ENCODE measurements at regions not wholly inside any gene's neighbourhood (a gene's known extent, or its start where the extent isn't known, plus 50 kb on each side); places are given as distances from the start of the nearest gene placed in this dataset.

DNA sequence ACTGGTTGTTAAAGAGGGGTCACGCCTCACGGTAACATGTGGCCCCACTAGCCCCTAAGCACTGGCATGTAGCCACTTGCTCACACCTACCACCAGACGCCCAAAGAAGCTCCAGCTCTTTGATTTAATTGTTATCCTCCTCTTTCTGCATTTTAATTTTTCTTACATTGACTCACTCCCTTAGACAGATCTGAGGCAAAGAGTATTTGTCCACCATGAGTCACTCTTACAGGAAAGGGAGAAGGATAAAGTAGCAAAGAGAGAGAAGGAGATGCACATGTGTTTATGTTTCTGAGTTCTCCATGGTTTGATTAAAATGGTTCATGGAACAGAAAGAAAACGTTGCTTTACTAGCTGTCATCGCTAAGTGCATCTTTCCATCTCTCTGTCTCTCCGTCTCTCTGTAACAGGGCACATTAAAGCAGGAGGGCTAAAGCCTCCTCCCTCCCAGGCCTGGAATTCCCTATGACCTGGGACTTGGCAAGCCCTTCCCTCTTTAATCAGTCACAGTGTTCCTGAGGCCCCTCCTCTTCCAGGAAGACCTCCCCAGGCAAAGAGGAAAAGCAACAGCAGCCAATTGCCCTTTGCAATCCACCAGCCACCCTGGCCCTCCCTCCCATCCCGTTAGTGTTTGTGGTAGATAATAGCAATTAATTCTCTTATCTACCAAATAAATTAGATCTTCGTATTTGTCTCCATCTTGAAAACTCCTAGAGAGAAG, 112.8 kb upstream of the TSHZ2 start:
- TF ChIP-seq CEBPB (IDR thresholded peaks at IDR 0.05) = no peak
- no peak for TF ChIP-seq TAF1 (IDR thresholded peaks at IDR 0.05; ENCODE audit: low read depth)
- no peak for TF ChIP-seq CREB1 (IDR thresholded peaks at IDR 0.05; ENCODE audit: low read depth)
- TF ChIP-seq, protein P1, sequence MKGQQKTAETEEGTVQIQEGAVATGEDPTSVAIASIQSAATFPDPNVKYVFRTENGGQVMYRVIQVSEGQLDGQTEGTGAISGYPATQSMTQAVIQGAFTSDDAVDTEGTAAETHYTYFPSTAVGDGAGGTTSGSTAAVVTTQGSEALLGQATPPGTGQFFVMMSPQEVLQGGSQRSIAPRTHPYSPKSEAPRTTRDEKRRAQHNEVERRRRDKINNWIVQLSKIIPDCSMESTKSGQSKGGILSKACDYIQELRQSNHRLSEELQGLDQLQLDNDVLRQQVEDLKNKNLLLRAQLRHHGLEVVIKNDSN (IDR thresholded peaks at IDR 0.05) = no peak
- no peak for TF ChIP-seq YY1 (IDR thresholded peaks at IDR 0.05; ENCODE audit: low read depth)

DNA sequence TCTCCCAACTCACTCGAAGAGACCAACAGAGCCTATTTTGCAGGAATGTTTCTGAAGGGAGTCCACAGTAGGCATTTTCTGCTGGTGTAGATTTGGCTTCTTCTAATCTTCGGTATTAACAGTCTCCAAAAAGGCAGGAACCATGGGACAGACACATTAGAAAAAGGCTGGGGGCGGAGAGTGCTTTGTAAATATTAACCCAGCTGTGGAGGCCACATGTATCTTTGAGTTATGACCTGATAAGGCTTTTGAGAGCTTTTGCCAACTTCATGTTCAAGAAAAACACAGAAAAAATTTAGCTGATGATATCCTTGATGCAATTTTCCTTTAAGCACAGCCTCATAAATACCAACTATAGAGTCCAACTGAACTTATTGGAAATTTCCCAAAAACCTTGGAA, 119.4 kb upstream of the TSHZ2 start:
- TF ChIP-seq, protein P1 (IDR thresholded peaks at IDR 0.05) = no peak
- TF ChIP-seq TEAD4 (IDR thresholded peaks at IDR 0.05) = no peak
- TF ChIP-seq, protein P2, sequence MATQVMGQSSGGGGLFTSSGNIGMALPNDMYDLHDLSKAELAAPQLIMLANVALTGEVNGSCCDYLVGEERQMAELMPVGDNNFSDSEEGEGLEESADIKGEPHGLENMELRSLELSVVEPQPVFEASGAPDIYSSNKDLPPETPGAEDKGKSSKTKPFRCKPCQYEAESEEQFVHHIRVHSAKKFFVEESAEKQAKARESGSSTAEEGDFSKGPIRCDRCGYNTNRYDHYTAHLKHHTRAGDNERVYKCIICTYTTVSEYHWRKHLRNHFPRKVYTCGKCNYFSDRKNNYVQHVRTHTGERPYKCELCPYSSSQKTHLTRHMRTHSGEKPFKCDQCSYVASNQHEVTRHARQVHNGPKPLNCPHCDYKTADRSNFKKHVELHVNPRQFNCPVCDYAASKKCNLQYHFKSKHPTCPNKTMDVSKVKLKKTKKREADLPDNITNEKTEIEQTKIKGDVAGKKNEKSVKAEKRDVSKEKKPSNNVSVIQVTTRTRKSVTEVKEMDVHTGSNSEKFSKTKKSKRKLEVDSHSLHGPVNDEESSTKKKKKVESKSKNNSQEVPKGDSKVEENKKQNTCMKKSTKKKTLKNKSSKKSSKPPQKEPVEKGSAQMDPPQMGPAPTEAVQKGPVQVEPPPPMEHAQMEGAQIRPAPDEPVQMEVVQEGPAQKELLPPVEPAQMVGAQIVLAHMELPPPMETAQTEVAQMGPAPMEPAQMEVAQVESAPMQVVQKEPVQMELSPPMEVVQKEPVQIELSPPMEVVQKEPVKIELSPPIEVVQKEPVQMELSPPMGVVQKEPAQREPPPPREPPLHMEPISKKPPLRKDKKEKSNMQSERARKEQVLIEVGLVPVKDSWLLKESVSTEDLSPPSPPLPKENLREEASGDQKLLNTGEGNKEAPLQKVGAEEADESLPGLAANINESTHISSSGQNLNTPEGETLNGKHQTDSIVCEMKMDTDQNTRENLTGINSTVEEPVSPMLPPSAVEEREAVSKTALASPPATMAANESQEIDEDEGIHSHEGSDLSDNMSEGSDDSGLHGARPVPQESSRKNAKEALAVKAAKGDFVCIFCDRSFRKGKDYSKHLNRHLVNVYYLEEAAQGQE (IDR thresholded peaks at IDR 0.05; ENCODE audit: low read depth) = no peak
- no peak for TF ChIP-seq NFIC (IDR thresholded peaks at IDR 0.05)
- no peak for TF ChIP-seq MAX (IDR thresholded peaks at IDR 0.05)
- TF ChIP-seq CEBPB (IDR thresholded peaks at IDR 0.05) = no peak
- TF ChIP-seq CREB1 (IDR thresholded peaks at IDR 0.05; ENCODE audit: low read depth) = no peak
- TF ChIP-seq YY1 (IDR thresholded peaks at IDR 0.05; ENCODE audit: low read depth) = no peak
- no peak for TF ChIP-seq RAD21 (IDR thresholded peaks at IDR 0.05; ENCODE audit: low read depth)
- no peak for TF ChIP-seq ZBTB7A (IDR thresholded peaks at IDR 0.05; ENCODE audit: low read depth)

GRCh38 chr20:52847731-52848359, 124.3 kb upstream of the TSHZ2 start:
- no peak for TF ChIP-seq TCF12 (IDR thresholded peaks at IDR 0.05; ENCODE audit: low read depth)
- TF ChIP-seq NFIC (IDR thresholded peaks at IDR 0.05) = no peak
- no peak for TF ChIP-seq CREB1 (IDR thresholded peaks at IDR 0.05; ENCODE audit: low read depth)
- TF ChIP-seq EP300 (IDR thresholded peaks at IDR 0.05; ENCODE audit: borderline replicate concordance) = no peak
- TF ChIP-seq, protein P1 (IDR thresholded peaks at IDR 0.05) = no peak
- no peak for TF ChIP-seq EGR1 (IDR thresholded peaks at IDR 0.05)
- TF ChIP-seq YY1 (IDR thresholded peaks at IDR 0.05; ENCODE audit: low read depth) = no peak
- no peak for TF ChIP-seq ZBTB7A (IDR thresholded peaks at IDR 0.05; ENCODE audit: low read depth)
- TF ChIP-seq FOXM1 (IDR thresholded peaks at IDR 0.05; ENCODE audit: borderline replicate concordance, low read depth) = no peak
- TF ChIP-seq, protein P2 (IDR thresholded peaks at IDR 0.05; ENCODE audit: low read depth) = no peak
- TF ChIP-seq CEBPB (IDR thresholded peaks at IDR 0.05) = no peak
- TF ChIP-seq TAF1 (IDR thresholded peaks at IDR 0.05; ENCODE audit: low read depth) = no peak
- TF ChIP-seq MAX (IDR thresholded peaks at IDR 0.05) = no peak
- no peak for TF ChIP-seq RAD21 (IDR thresholded peaks at IDR 0.05; ENCODE audit: low read depth)
- TF ChIP-seq TEAD4 (IDR thresholded peaks at IDR 0.05) = no peak

GRCh38 chr20:52847029-52847660, 125.0 kb upstream of the TSHZ2 start:
- TF ChIP-seq FOXM1 (IDR thresholded peaks at IDR 0.05; ENCODE audit: borderline replicate concordance, low read depth) (no peak), NFIC (IDR thresholded peaks at IDR 0.05) (no peak), CEBPB (IDR thresholded peaks at IDR 0.05) (no peak), CREB1 (IDR thresholded peaks at IDR 0.05; ENCODE audit: low read depth) (no peak), YY1 (IDR thresholded peaks at IDR 0.05; ENCODE audit: low read depth) (no peak), MAX (IDR thresholded peaks at IDR 0.05) (no peak), TAF1 (IDR thresholded peaks at IDR 0.05; ENCODE audit: low read depth) (no peak), RAD21 (IDR thresholded peaks at IDR 0.05; ENCODE audit: low read depth) (no peak), TCF12 (IDR thresholded peaks at IDR 0.05; ENCODE audit: low read depth) (no peak), EGR1 (IDR thresholded peaks at IDR 0.05) (no peak), TEAD4 (IDR thresholded peaks at IDR 0.05) (no peak)
- TF ChIP-seq, protein P1 (IDR thresholded peaks at IDR 0.05) = no peak
- TF ChIP-seq, protein P2 (IDR thresholded peaks at IDR 0.05; ENCODE audit: low read depth) = no peak
